HG03571 (cell line): ENCODE measurements at regions not wholly inside any gene's neighbourhood (a gene's known extent, or its start where the extent isn't known, plus 50 kb on each side); places are given as distances from the start of the nearest gene placed in this dataset.

Source experiments
- ATAC-seq: cut with Tn5 transposase; IDR thresholded peaks from one replicate; pipeline ENCODE4 v1.9.1; 2021; ENCODE audit not compliant: unreplicated experiment

DNA sequence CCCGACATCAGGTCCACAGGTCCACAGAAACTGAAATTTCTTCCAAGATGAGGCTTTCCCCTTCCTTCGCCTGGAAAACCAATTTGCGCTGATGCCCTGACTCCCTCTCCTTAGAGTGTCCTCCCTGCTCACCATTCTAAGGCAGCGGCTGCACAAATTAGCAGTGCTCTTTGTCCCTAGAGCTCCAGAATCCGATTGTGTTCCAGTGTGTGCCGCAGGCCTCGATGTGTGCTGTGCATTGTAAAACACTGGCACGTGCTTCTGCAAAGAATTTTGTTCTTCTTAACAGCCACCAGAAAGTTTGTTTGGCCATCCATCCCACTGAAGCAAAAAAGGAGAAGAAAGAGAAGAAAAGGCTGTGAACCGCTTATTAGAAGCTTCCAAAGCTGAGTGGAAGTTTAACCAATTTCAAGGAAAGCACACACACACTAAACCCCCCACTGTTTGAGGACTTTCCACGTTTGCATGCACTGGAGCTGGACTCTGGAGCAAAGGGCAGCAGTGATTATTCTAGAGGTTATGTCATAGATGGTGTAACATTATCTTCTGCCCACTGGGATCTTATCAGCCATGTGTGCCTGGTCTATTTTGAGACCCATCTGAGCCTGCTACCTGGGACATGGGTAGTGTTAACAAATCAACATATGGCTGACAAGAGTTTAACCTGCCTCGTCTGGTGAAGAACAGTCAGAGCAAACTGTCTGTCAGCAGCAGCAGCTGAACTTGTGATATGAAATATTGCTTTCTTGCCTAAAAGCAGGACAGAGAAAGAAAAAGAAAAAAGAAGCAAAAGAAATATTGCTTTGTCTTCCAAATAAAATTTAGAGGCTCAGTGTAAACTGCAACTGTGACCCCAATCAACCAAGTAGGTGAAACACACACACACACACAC, 64.9 kb upstream of the RREB1 start:
- no peak for ATAC-seq

DNA sequence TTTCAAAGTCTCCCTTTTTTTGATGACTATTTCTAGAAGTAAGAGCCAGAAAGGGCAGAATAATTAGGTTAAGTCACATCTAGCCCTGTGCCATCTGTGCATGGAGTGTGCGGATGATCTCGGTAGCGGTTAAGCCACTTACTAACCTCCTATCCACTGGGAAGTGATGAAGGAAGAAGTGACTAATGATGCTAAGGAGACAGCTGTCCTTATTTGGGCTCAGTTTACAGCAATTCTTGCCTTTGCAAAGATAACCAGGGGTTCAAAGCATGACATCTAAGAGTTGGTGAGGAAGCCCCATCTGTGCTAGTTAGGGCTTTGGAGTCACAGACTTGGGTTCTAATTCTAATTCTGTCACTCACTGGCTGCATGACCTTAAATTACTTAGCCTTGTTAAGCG, 62.4 kb upstream of the RREB1 start:
- ATAC-seq = no peak

DNA sequence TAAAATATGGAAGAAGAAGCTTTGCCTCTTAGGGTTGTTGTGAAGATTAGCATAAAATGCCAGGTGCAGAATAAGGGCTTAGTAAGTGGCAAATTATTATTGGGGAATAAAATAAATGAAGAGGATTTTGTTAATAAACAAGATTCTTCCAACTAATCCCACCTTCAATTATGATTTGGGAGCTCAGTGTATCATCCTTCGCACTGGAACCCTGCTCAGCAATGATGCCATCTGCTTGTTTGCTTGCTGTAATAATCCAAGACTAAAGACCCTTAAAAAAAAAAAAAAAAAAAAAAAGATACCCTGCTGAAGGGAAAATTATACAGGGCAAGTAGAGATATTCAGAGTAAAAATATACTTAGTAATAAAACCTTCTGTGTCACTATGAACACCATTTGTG, 62.0 kb upstream of the RREB1 start:
- ATAC-seq = no peak

DNA sequence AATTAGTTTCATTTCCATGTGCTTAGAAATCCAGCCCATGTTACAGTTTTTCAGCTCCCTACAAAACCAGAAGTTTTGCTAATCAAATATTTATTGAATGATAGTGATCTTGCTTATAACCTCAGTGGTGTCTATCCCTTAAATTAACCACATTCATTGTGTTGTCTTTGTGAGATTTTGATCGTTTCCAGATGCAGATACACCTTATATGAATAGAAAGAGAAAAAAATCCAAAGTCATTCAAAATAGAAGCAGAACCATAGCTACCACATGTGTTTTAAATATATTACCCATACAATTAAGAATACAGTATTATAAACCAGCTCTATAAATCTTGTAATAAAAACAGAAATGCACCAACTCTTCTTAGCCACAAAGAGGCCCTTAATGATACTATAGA, 60.6 kb upstream of the RREB1 start:
- ATAC-seq = no peak

DNA sequence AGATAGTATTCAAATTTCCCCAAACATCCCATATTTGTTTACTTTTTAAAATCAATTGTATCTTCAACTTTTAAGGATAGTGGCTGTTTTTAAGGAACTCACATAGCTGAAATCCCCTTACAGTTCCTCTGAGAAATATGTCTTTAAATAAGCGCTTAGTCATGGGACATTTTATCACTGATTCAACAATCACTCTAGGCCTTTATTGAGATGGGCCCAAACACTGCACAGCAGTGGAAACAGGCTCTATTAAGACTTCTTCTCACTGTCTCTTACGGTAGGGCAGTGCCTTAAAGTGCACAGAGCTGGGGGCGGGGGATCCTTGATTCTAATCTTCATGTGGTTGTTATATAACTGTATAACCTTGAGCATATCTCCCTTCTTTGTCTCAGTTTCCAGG, 59.8 kb upstream of the RREB1 start:
- no peak for ATAC-seq

DNA sequence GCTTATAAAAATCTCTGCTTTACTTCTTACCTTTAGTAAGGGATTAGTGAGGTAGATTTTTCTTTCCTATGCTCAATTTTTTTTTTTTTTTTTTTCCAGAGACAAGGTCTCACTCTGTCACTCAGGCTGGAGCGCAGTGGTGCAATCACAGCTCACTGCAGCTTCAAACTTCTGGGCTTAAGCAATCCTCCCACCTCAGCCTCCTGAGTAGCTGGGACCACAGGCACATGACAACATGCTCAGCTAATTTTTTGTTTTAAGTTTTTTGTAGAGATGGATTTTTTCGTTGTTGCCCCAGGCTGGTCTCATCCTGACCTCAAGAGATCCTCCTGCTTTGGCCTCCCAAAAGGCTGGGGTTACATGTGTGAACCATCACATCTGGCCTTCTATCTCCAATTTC, 58.9 kb upstream of the RREB1 start:
- ATAC-seq = no peak

DNA sequence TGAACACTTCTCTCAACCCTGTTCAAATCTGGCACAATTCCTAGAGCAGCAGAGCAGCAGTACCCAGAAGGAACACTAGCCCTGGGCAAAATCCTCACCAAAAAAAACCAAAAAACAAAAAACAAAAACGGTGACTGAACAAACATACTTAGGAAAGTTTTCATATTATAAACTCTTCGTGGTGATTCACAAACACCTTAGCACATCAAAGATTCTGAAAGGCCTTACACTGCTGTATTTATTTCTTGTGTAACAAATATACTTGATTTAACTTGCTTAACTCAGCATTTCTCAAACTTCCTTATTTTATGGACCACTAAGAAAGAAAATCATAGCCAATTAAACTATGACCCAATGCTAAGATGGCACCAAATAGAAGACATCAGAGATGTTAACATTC, 57.8 kb upstream of the RREB1 start:
- ATAC-seq = no peak

DNA sequence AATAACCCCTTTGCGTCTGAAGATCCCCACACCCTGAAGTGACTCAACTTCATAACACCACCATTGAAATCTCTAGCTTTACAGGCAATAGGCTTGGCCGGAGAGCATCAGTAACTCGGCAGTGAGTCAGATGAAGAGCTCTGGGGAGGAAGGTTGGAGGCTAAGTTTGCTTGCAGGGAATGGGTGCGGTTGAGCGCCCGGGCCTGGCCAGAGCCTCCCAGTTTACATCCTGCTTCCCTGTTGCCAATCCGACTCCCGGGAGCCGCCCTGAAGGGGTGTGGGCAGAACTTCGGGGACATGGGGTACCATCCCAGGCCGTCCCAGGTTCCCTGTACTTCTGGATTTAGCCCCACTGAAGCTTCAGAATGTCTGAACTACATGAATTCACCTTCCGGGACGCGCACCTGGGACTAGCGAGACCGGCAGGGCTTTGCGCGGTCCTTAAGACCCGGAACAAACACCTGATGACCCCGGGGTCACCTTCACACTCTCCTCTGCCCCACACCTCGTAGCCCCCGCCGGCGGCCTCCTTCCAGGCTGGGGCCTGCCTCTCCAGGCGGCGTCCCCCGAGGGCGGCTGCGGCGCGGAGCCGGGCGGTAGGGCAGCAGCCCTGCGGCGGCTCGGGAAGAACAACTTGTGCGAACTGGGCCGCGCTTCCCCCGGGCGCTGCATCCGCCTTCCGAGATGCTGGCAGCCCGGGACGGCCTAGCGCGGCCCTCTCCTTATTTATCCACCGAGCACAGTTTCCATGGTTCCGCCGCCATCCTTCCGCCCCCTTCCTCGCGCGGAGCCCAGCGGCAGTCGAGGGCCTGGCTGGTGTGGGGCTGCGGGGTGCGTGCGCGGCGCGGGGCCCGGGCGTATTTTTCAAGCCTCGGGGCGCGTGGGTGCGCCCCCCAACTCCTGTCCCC, 56.6 kb upstream of the RREB1 start:
- ATAC-seq = no peak

DNA sequence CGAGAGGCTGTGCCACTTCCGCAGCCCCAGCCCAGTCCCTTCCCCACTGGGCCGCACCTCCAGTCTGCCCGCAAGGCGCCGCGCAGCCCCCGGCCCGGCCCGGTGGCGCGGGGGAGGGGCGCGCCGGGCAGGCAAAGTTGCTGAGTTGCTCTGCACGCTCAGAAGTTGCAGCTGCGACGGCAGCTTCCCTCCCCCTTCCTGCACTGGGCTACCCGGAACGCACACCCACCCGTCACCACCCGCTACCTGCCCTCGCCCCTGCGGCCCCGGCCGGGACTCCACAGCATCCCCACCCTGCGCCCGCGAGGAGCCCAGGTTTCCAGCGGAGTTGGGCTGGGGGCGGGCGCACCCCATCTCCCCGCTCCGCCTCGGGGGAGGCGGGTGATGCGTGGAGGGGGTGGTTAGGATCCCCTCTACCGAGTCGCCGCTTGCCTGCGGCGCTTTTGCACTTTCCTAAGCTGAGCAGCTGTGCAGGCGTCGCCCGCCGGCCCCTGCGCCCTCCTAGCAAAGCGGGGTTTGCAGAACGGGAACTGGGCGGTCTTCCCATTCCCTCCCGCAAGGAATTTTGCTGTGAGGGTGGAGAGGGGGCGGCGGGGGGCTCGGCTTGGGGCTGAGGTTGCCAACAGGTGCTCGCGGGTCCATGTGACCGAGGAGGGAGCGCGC, 55.9 kb upstream of the RREB1 start:
- ATAC-seq = no peak

DNA sequence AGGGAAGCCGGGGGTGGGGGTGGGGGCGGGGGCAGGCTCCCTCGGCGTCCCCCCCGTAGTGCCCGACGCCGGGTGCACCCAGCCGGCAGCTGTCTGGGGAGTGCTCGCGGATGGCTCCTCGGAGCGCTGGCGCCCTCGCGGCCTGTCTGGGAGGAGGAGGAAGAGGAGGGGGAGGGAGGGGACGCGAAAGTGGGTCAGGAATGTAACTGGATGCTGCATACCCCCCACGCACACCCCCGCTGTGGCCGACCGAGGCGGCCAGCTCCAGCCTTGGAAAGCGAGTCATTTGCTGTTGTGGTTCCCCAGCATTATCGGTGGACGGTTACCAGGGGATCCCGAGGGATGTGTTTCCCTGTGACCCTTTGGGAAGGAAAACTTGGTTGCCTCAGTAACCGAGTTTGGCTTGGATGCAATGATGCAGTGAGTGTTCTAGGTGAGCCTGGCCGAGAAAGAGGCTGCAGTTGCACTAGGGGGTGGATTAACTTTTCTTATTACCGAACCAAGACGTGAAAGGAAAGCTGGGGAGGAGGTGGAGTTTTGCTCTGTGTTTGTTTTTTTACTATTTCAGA, 55.2 kb upstream of the RREB1 start:
- ATAC-seq = no peak

DNA sequence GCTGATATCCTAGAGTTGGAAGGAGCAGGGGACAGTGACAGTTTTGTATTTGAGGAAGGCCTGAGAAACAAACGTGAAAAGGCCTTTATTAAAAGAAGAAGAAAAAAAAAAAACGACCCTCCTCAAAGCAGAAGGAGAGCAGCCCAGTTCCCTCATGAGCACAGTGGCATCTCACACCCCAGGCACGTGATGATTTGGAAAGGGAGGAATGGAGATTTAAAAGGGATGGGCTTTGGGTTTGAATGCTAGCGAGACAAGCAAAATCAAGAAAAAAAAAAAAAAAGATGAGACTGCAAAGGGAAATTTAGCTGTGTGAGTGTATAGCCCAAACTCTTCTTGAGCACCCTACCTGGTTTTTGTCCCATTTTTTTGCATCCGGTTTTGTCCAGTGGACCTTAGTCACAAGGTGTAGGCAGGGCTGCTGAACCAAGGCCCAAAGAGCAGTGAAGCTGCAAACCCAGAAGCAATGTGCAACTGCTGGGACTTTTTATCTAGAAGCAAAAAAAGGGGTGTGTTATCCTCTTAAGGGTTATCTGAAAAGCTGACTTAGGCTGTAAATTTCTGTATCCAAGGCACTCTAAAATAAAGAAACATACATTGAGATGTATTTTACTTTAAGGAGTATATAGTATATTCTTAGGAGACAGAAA, 54.5 kb upstream of the RREB1 start:
- no peak for ATAC-seq
